ENCODE measurements at regions not wholly inside any gene's neighbourhood (a gene's known extent, or its start where the extent isn't known, plus 50 kb on each side); places are given as distances from the start of the nearest gene placed in this dataset.

GRCh38 chr13:80655778-80656511, 315.0 kb upstream of the SPRY2 start:
- no peak for TF ChIP-seq CTCF (IDR thresholded peaks at IDR 0.05; ENCODE audit: low read depth, low read length, missing input control)
- TF ChIP-seq RAD21 (IDR thresholded peaks at IDR 0.05): no peak
